Upper lobe of left lung (tissue), 6 donors: ENCODE measurements at regions not wholly inside any gene's neighbourhood (a gene's known extent, or its start where the extent isn't known, plus 50 kb on each side); places are given as distances from the start of the nearest gene placed in this dataset.
A peak's percentile ranks its signal among the peaks of the same experiment; 100 is the strongest.

Source experiments
- ATAC-seq, 2 donors: fragments of 200-7000 bp; cut with Tn5 transposase; one replicate each; pipeline ENCODE4 v1.9.1; 2022; ENCODE audit warnings: mild to moderate bottlenecking in 2 of 2, moderate library complexity in 2 of 2; ENCODE audit not compliant: low FRiP score in 2 of 2
- DNase-seq, 2 donors: peaks; one replicate each; pipeline ENCODE4 v3.0.0-alpha.2; 2019 to 2020
- H3K27ac ChIP-seq, 4 donors: fragments of 200-600 bp; sonication (generic); one replicate each; pipeline ENCODE4 v1.5.1; 2016 to 2019
- H3K27me3 ChIP-seq, 4 donors: fragments of 200-600 bp; sonication (generic); one replicate each; pipeline ENCODE4 v1.5.1; 2017 to 2019
- H3K36me3 ChIP-seq, 4 donors: fragments of 200-600 bp; sonication (generic); one replicate each; pipeline ENCODE4 v1.5.1; 2016 to 2019
- H3K4me1 ChIP-seq, 4 donors: fragments of 200-600 bp; sonication (generic); one replicate each; pipeline ENCODE4 v1.5.1; 2018 to 2019
- H3K4me3 ChIP-seq, 4 donors: fragments of 200-600 bp; sonication (generic); one replicate each; pipeline ENCODE4 v1.5.1; 2017 to 2019; ENCODE audit warnings: mild to moderate bottlenecking in 2 of 4, moderate library complexity in 1 of 4
- H3K9me3 ChIP-seq, 4 donors: fragments of 200-600 bp; sonication (generic); one replicate each; pipeline ENCODE4 v1.5.1; 2018 to 2019
- EP300 ChIP-seq, 4 donors: sonication (generic); formaldehyde crosslinking; IDR thresholded peaks; one replicate each; pipeline ENCODE4 v1.5.1; 2017; ENCODE audit warnings: antibody characterized with exemption in 4 of 4, control low read depth in 2 of 4
- POLR2A ChIP-seq, 4 donors: fragments of 450-650 bp; IDR thresholded peaks; one replicate each; pipeline ENCODE4 v1.5.1; 2016 to 2017; ENCODE audit warnings: antibody characterized with exemption in 4 of 4, mild to moderate bottlenecking in 2 of 4
- POLR2AphosphoS5 ChIP-seq, 2 donors: sonication (generic); formaldehyde crosslinking; IDR thresholded peaks; one replicate each; pipeline ENCODE4 v1.5.1; 2017; ENCODE audit warnings: antibody characterized with exemption in 2 of 2
- WGBS, 2 donors: methylation state at CpG; one replicate each; pipeline ENCODE4 v1.1.5; 2017 to 2018; 5-methylcytosine and 5-hydroxymethylcytosine counted together
- TF ChIP-seq, protein P1 (sequence below), 6 experiments: fragments of 450-650 bp in 4 of 6; fragments of 200-600 bp in 2 of 6; sonication (generic) in 2 of 6; IDR thresholded peaks; one replicate each; pipeline ENCODE4 v1.5.1; 2016 to 2019; ENCODE audit warnings: antibody characterized with exemption in 6 of 6
- donor health status: DM: no; HTN: no; CAD: no; lungs with moderate emphysema.
- donor health status: DM: no; HTN: yes; CAD: no; lungs with severe emphysema.

DNA sequence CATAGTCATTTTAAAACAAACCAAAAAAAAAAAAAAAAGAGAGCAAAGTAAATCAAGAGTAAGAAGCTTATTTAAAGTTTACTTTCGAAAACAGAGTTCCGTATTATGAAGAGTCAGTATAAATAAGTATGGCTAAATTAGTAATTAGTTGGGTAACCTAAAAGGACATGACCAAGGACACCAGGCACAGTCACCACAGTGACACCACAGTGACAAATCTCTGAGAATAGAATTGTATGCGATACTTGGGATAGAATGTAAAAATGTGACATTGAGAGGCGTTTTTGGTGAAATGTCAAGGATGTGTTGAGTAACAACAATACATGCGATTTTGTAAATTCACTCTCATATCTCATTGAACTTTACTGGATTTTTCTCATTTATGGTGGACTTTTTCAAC is 150.9 kb upstream of the SPEF2 start:
- Histone ChIP-seq H3K4me3 (no peak overlapping the region), H3K27ac (no peak overlapping the region), H3K27me3 (no peaks in the 10 kb centered on the region), H3K9me3 (no peaks in the 10 kb centered on the region), H3K36me3 (no peaks in the 10 kb centered on the region), H3K4me1 (no peaks in the 10 kb centered on the region)
- no peak for DNase-seq
- no peak for TF ChIP-seq POLR2A (IDR thresholded peaks at IDR 0.05)
- TF ChIP-seq POLR2AphosphoS5 (IDR thresholded peaks at IDR 0.05) = no peak
- TF ChIP-seq, protein P1, sequence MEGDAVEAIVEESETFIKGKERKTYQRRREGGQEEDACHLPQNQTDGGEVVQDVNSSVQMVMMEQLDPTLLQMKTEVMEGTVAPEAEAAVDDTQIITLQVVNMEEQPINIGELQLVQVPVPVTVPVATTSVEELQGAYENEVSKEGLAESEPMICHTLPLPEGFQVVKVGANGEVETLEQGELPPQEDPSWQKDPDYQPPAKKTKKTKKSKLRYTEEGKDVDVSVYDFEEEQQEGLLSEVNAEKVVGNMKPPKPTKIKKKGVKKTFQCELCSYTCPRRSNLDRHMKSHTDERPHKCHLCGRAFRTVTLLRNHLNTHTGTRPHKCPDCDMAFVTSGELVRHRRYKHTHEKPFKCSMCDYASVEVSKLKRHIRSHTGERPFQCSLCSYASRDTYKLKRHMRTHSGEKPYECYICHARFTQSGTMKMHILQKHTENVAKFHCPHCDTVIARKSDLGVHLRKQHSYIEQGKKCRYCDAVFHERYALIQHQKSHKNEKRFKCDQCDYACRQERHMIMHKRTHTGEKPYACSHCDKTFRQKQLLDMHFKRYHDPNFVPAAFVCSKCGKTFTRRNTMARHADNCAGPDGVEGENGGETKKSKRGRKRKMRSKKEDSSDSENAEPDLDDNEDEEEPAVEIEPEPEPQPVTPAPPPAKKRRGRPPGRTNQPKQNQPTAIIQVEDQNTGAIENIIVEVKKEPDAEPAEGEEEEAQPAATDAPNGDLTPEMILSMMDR (IDR thresholded peaks at IDR 0.05) = no peak
- TF ChIP-seq EP300 (IDR thresholded peaks at IDR 0.05) = no peak
- no peak for ATAC-seq
- WGBS, 2 donors = 91 to 96% methylated on average over 5 of the region's 5 CpGs

DNA sequence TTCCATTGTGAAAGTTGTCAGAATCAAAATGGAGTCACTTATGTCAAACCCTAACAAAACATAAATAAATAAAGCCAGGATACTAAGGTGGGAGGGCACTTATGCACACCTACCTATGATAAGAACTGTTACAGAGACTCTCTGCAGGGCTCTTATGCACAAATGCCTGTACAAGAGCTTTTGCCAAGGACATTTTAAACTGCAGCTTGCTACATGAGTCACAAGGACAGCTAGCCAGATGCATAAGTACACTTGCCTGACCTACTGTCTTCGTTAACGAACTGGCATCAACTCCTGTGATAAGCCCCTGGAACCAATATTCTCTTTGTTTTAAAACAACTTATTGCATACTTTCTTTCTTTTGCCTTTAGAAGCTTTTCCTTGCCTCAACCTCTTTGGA is 152.9 kb upstream of the SPEF2 start:
- WGBS, 2 donors = 88% methylated on average over 2 of the region's 2 CpGs
- H3K27ac ChIP-seq = no peak overlapping the region
- no peaks in the 10 kb centered on the region for H3K9me3 ChIP-seq
- no peak overlapping the region for H3K4me3 ChIP-seq
- no peak for TF ChIP-seq POLR2A (IDR thresholded peaks at IDR 0.05)
- TF ChIP-seq, protein P1 (IDR thresholded peaks at IDR 0.05) = no peak
- no peak for TF ChIP-seq POLR2AphosphoS5 (IDR thresholded peaks at IDR 0.05)
- no peak for TF ChIP-seq EP300 (IDR thresholded peaks at IDR 0.05)
- no peaks in the 10 kb centered on the region for H3K36me3 ChIP-seq
- H3K27me3 ChIP-seq = no peaks in the 10 kb centered on the region
- no peak for DNase-seq
- no peak for ATAC-seq
- H3K4me1 ChIP-seq = no peaks in the 10 kb centered on the region

GRCh38 chr5:35461530-35461929 is 156.1 kb upstream of the SPEF2 start:
- DNase-seq (no peak), ATAC-seq (no peak)
- no peaks in the 10 kb centered on the region for H3K4me1 ChIP-seq
- H3K9me3 ChIP-seq = no peaks in the 10 kb centered on the region
- H3K36me3 ChIP-seq = no peaks in the 10 kb centered on the region
- TF ChIP-seq, protein P1 (IDR thresholded peaks at IDR 0.05) = no peak
- TF ChIP-seq EP300 (IDR thresholded peaks at IDR 0.05) = no peak
- TF ChIP-seq POLR2AphosphoS5 (IDR thresholded peaks at IDR 0.05) = no peak
- no peak for TF ChIP-seq POLR2A (IDR thresholded peaks at IDR 0.05)
- no peak overlapping the region for H3K27ac ChIP-seq
- H3K4me3 ChIP-seq = no peak overlapping the region
- 81 to 95% methylated on average over 2 of the region's 2 CpGs for WGBS, 2 donors
- no peaks in the 10 kb centered on the region for H3K27me3 ChIP-seq

- H3K36me3 ChIP-seq = no peaks in the 10 kb centered on the region
- DNase-seq (peak in 1 of 2 donors; percentile 62), ATAC-seq (no peak)
- TF ChIP-seq, protein P1 (IDR thresholded peaks at IDR 0.05) = no peak
- TF ChIP-seq POLR2AphosphoS5 (IDR thresholded peaks at IDR 0.05) (no peak), EP300 (IDR thresholded peaks at IDR 0.05) (no peak), POLR2A (IDR thresholded peaks at IDR 0.05) (no peak)
- no peak overlapping the region for H3K27ac ChIP-seq
- no peaks in the 10 kb centered on the region for H3K4me1 ChIP-seq
- 5 to 6% methylated on average over 1 of the region's 1 CpG for WGBS, 2 donors
- no peaks in the 10 kb centered on the region for H3K27me3 ChIP-seq
- H3K9me3 ChIP-seq = no peaks in the 10 kb centered on the region
- no peak overlapping the region for H3K4me3 ChIP-seq
Observed at GRCh38 chr5:35458824-35459207, 158.8 kb upstream of the SPEF2 start.

GRCh38 chr5:35457912-35458823 is 159.5 kb upstream of the SPEF2 start:
- WGBS, 2 donors = 67 to 74% methylated on average over 5 of the region's 5 CpGs
- Histone ChIP-seq H3K9me3 (no peaks in the 10 kb centered on the region), H3K36me3 (no peaks in the 10 kb centered on the region), H3K4me1 (no peaks in the 10 kb centered on the region), H3K27ac (no peak overlapping the region), H3K4me3 (no peak overlapping the region), H3K27me3 (no peaks in the 10 kb centered on the region)
- TF ChIP-seq EP300 (IDR thresholded peaks at IDR 0.05) (no peak), POLR2A (IDR thresholded peaks at IDR 0.05) (no peak), POLR2AphosphoS5 (IDR thresholded peaks at IDR 0.05) (no peak)
- TF ChIP-seq, protein P1 (IDR thresholded peaks at IDR 0.05) = no peak
- ATAC-seq (no peak), DNase-seq (no peak)
